Skeletal muscle tissue (tissue), 3 donors: ENCODE measurements at regions not wholly inside any gene's neighbourhood (a gene's known extent, or its start where the extent isn't known, plus 50 kb on each side); places are given as distances from the start of the nearest gene placed in this dataset.

ENCODE experiments used
- H3K27ac ChIP-seq: one replicate; pipeline ENCODE4 v1.7.0; 2013; ENCODE audit warnings: mild to moderate bottlenecking, low read depth, low read length, inconsistent platforms
- H3K27me3 ChIP-seq, 3 donors: one replicate each; pipeline ENCODE4 v1.7.0; 2013; ENCODE audit warnings: low read length in 3 of 3; ENCODE audit not compliant: control insufficient read depth in 3 of 3, insufficient read depth in 3 of 3
- H3K36me3 ChIP-seq, 3 donors: one replicate each; pipeline ENCODE4 v1.7.0; 2013; ENCODE audit warnings: low read length in 3 of 3; ENCODE audit not compliant: control insufficient read depth in 3 of 3, insufficient read depth in 3 of 3
- H3K4me1 ChIP-seq, 3 donors: one replicate each; pipeline ENCODE4 v1.7.0; 2013; ENCODE audit warnings: low read length in 3 of 3, mild to moderate bottlenecking in 3 of 3; ENCODE audit not compliant: control insufficient read depth in 3 of 3, insufficient read depth in 3 of 3
- H3K4me3 ChIP-seq, 3 donors: one replicate each; pipeline ENCODE4 v1.7.0; 2013; ENCODE audit warnings: low read length in 3 of 3
- H3K9ac ChIP-seq, 3 donors: one replicate each; pipeline ENCODE4 v1.7.0; 2013; ENCODE audit warnings: low read length in 3 of 3, mild to moderate bottlenecking in 3 of 3, moderate library complexity in 2 of 3, low read depth in 1 of 3
- H3K9me3 ChIP-seq, 3 donors: one replicate each; pipeline ENCODE4 v1.7.0; 2013; ENCODE audit warnings: low read length in 3 of 3; ENCODE audit not compliant: control insufficient read depth in 3 of 3
- donor health status: Osteomylitis.

DNA sequence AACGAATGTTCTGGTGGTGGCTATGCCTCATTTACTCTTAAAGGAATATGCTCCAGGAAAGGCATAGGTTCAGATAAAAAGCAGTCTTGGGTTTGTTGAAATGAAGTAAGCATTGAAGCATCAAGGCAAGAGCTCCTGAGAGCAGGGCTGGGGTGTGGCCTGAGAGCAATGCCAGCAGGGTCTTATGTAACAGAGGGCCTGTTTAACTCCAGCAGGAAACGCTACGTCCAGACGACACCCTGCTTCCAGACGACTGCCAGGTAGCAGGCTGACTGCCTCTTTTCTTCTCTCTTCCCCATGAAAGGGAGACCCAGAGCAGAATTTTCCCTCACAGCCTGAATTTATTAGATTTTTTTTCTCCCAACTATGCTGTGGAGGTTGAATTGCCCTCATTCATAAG lies 127.2 kb upstream of the SLC5A12 start:
- H3K27ac ChIP-seq = no peak overlapping the region
- H3K9me3 ChIP-seq = no peaks in the 10 kb centered on the region
- H3K4me3 ChIP-seq = no peak overlapping the region

DNA sequence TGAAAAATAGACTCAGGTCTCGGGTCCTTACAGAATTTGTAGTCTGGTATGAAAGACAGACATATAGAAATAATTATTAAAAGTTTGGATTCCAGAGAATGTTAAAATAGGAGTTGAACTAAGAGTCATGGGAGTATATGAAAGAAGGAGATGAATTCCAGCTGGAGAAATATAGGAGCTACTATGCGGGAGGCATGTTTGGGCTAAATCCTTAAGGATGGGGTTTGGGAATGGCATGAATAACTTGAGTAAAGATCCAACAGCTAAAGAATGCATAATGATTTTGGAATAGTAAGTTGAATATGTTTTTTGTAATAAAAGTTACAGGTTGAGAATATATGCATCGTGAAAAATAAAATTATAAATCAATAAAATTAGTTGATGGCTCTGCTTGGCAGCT lies 129.4 kb upstream of the SLC5A12 start:
- Histone ChIP-seq H3K27me3 (no peaks in the 10 kb centered on the region), H3K4me1 (peaks cover 2 to 9% (median 8%) of the 10 kb centered on the region in 3 donors), H3K27ac (no peak overlapping the region), H3K9ac (no peak overlapping the region), H3K9me3 (no peaks in the 10 kb centered on the region), H3K4me3 (no peak overlapping the region), H3K36me3 (no peaks in the 10 kb centered on the region)

More for the DNA sequence above, 127.2 kb upstream of the SLC5A12 start:
- no peak overlapping the region for H3K9ac ChIP-seq
- H3K4me1 ChIP-seq = peaks cover 2 to 9% (median 8%) of the 10 kb centered on the region in 3 donors
- H3K27me3 ChIP-seq = no peaks in the 10 kb centered on the region
- H3K36me3 ChIP-seq = no peaks in the 10 kb centered on the region

DNA sequence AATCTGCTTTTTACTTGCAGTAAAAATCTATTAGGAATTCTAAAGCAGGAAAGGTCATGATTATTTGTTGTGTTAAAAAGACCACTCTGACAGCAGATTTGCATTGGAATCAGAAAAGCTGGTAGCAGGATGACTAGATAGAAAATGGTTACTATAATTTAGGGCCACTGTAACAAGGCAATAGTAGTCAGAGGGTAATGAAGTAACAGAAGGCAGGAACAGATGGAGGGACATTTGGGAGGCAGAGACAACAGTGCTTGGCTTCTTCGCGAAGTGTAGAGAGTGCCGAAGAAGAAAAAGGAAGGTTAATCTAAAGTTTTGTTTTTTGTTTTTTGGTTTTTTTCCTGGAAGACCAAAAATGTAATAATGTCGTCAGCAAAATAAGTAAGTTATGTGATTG lies 129.8 kb upstream of the SLC5A12 start:
- Histone ChIP-seq H3K9ac (no peak overlapping the region), H3K27ac (no peak overlapping the region), H3K9me3 (no peaks in the 10 kb centered on the region), H3K27me3 (no peaks in the 10 kb centered on the region), H3K4me1 (peaks cover 2 to 9% (median 8%) of the 10 kb centered on the region in 3 donors), H3K36me3 (no peaks in the 10 kb centered on the region), H3K4me3 (no peak overlapping the region)

DNA sequence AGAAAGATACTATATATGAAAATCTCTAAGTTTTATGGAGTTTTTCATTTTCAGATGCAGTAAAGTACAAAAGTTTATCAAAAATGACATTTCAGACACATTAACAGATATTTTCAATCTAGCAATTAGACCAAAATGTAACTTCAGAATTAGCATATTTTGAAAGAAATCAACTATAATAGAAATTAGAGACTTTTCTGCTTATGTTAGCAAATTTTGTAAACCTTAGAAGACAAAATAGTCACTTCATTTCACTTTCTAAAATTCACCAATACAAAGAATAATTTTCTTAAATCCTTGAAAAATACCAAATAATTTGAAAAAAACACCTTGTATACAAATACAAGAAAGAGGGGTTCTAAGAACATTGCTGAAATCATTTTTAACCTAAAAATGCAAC lies 135.8 kb upstream of the FIBIN start:
- Histone ChIP-seq H3K4me3 (no peak overlapping the region), H3K9me3 (no peaks in the 10 kb centered on the region), H3K27ac (no peak overlapping the region), H3K9ac (no peak overlapping the region), H3K4me1 (no peaks in the 10 kb centered on the region), H3K36me3 (no peaks in the 10 kb centered on the region), H3K27me3 (no peaks in the 10 kb centered on the region)

DNA sequence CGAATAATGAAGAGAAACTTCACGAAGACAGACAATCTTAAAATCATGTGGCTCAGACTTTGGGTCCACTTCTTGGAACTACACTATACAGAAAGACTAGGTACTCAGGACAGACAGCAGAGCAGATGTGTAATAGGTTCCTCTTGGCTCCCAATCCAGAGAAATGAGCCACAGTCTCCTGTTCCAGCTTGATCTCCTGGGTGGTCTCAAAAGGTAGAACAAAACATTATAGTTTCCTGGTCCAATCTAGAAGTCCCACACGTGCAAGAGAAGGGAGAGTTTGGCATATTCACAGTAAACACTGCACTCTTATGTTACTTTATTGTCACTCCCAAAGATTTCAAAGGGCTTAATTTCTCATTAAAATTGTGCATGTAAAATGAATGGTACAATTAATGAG lies 134.5 kb upstream of the FIBIN start:
- Histone ChIP-seq H3K9ac (no peak overlapping the region), H3K9me3 (no peaks in the 10 kb centered on the region), H3K36me3 (no peaks in the 10 kb centered on the region), H3K27ac (no peak overlapping the region), H3K4me3 (no peak overlapping the region), H3K4me1 (no peaks in the 10 kb centered on the region), H3K27me3 (no peaks in the 10 kb centered on the region)

DNA sequence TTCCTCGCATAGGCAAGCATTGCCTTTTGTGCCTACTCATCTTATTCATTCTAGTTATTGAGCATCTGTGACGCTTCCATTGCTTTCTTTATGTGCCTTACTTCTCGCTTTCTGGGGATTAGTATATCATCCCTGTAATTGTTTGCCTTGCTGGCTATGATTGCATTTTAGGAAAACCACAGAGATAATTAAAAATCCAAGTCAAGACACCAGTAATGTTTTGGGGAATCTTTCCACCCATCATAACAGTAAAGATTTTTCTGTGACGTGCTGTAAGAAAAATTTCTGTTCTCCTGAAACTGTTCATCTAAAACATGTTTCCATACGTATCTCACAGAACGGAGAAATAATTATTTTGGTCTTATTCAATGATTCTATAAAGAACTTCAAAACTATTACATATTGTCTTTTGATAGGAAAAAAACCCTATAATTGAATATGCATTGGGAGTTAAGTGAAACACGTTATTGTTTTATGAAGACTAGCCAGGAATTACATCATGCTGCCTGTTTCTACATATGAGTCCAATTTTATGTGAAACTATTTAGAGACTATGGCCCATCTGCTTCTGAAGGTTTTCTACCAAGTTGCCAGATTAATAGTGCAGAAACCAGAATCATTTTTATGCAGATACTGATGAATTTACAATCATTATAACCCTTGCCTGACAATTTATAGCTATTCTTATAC lies 133.7 kb upstream of the FIBIN start:
- H3K4me3 ChIP-seq = no peak overlapping the region
- no peak overlapping the region for H3K27ac ChIP-seq
- H3K9me3 ChIP-seq = no peaks in the 10 kb centered on the region
- no peaks in the 10 kb centered on the region for H3K36me3 ChIP-seq
- H3K9ac ChIP-seq = no peak overlapping the region
- H3K27me3 ChIP-seq = no peaks in the 10 kb centered on the region
- H3K4me1 ChIP-seq = no peaks in the 10 kb centered on the region

DNA sequence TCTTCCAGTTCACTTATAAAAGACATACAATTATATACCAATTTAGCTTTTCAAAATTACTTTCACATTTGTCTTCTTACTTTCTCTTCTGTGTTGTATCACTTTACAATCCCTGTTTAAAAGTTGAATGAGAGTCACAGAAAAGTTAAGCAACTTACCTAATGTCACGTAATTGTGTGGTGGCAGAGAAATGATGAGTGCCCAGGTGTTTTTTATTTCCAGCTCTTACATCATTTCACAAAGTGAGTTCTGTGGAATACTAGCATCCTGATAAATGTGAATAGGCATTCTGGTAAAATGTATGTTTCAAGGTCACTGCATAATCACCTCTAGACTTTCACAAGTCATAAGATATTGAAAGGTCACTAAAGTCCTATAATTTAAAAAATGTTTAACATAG lies 133.0 kb upstream of the FIBIN start:
- no peak overlapping the region for H3K4me3 ChIP-seq
- H3K36me3 ChIP-seq = no peaks in the 10 kb centered on the region
- H3K27me3 ChIP-seq = no peaks in the 10 kb centered on the region
- H3K27ac ChIP-seq = no peak overlapping the region
- no peaks in the 10 kb centered on the region for H3K4me1 ChIP-seq
- no peak overlapping the region for H3K9ac ChIP-seq
- H3K9me3 ChIP-seq = no peaks in the 10 kb centered on the region

DNA sequence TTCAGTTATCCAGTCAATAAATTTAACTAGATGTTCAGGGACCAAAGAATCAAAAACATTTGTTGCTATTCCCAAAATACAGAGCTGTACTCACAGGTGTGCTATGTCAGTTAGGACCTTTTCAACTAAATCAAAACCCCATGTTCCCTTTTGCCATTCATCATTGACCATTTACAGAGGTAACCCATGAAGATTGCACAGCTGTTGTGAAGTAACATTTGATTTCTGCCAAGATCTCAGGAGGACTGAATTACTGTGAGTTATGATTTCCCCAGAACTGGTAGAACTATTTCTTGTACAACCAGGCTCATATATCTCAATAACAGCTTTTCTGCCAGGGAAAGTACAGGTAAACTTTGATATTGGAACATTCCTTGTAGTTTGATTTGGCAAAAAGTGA lies 131.1 kb upstream of the FIBIN start:
- Histone ChIP-seq H3K27me3 (no peaks in the 10 kb centered on the region), H3K36me3 (no peaks in the 10 kb centered on the region), H3K4me3 (no peak overlapping the region), H3K9ac (no peak overlapping the region), H3K27ac (no peak overlapping the region), H3K9me3 (no peaks in the 10 kb centered on the region), H3K4me1 (no peaks in the 10 kb centered on the region)

DNA sequence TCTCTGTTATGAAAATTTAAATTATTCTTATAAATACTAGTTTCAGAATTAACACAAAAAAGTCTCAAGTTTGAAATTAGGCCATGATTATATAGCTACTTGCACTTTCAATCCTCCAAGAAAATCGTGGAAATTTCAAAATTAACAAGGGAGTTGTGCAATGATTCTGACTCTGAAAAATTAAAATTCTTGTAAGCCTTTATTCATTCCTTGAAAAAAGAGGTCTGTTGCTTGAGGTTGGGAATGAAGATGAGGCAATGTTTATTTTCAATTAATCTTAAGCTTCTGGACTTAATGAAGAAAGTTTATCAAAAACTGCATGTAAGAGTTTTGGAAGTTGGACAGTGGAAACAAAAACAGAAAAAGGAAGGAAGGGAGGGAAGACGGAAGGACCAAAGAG lies 128.2 kb upstream of the FIBIN start:
- H3K4me1 ChIP-seq = no peaks in the 10 kb centered on the region
- H3K27ac ChIP-seq = no peak overlapping the region
- H3K36me3 ChIP-seq = no peaks in the 10 kb centered on the region
- no peak overlapping the region for H3K4me3 ChIP-seq
- no peak overlapping the region for H3K9ac ChIP-seq
- no peaks in the 10 kb centered on the region for H3K9me3 ChIP-seq
- no peaks in the 10 kb centered on the region for H3K27me3 ChIP-seq

DNA sequence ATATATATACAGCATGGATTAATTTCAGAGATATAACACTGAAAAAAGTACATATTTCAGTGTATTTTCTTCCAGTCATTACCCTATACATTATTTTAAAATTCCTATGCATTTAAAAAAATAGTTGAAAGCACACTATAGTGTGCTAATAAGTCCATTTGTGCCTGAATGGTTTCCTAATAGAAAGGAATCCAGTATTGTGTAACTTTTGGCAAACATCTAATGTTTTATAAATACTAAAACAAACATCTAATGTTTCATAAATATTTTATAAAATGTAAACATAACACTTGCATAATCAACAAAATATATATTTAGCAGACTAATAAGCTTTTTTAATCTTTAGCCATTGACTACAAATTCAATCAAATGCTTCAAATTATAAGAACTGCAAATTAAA lies 126.6 kb upstream of the FIBIN start:
- no peaks in the 10 kb centered on the region for H3K27me3 ChIP-seq
- H3K9ac ChIP-seq = no peak overlapping the region
- no peaks in the 10 kb centered on the region for H3K4me1 ChIP-seq
- no peak overlapping the region for H3K4me3 ChIP-seq
- H3K9me3 ChIP-seq = no peaks in the 10 kb centered on the region
- H3K36me3 ChIP-seq = no peaks in the 10 kb centered on the region
- H3K27ac ChIP-seq = no peak overlapping the region
